PC-3 (cell line): ENCODE measurements at regions not wholly inside any gene's neighbourhood (a gene's known extent, or its start where the extent isn't known, plus 50 kb on each side); places are given as distances from the start of the nearest gene placed in this dataset.

Experiments used
- ATAC-seq: fragments of 200-7000 bp; cut with Tn5 transposase; 2 replicates; pipeline ENCODE4 v1.9.1; 2020; ENCODE audit warnings: mild to moderate bottlenecking, moderate library complexity
- BruUV-seq: library from RNA; stranded (reverse); fragments of 400-500 nt; replicated peaks from 2 replicates; lab custom pipeline; 2021; lab: Mats Ljungman, UMichigan
- CTCF ChIA-PET: fragments of 300-600 bp; sonication (Branson Sonifier 250); formaldehyde crosslinking; loops from one replicate; lab custom pipeline; 2022; ENCODE audit warnings: antibody characterized with exemption; lab: Charles Lee
- POLR2A ChIA-PET: fragments of 300-600 bp; sonication (Branson Sonifier 250); formaldehyde crosslinking; loops from one replicate; lab custom pipeline; 2022; ENCODE audit warnings: antibody characterized with exemption; ENCODE audit not compliant: unreplicated experiment; lab: Charles Lee
- DNase-seq: peaks from one replicate; pipeline ENCODE4 v3.0.0-alpha.2; 2015
- H2AFZ ChIP-seq: fragments of 300-600 bp; sonication (generic); 2 replicates; pipeline ENCODE4 v1.6.0; 2016; ENCODE audit warnings: antibody characterized with exemption, low read length
- H3F3A ChIP-seq: fragments of 300-600 bp; sonication (generic); one replicate; pipeline ENCODE4 v1.6.0; 2017; ENCODE audit warnings: antibody characterized with exemption, low read length, control low read depth, mild to moderate bottlenecking; ENCODE audit not compliant: unreplicated experiment
- H3K27ac ChIP-seq: fragments of 300-600 bp; sonication (generic); 2 replicates; pipeline ENCODE4 v1.5.1; 2016; ENCODE audit warnings: mild to moderate bottlenecking, low read length
- H3K27me3 ChIP-seq: fragments of 300-600 bp; sonication (generic); 2 replicates; pipeline ENCODE4 v1.6.1; 2016; ENCODE audit warnings: low read length, mixed read lengths
- H3K36me3 ChIP-seq: fragments of 300-600 bp; sonication (generic); 2 replicates; pipeline ENCODE4 v1.6.1; 2016; ENCODE audit warnings: low read depth, mixed run types, low read length, mixed read lengths
- H3K4me1 ChIP-seq: fragments of 300-600 bp; sonication (generic); 2 replicates; pipeline ENCODE4 v1.5.1; 2016; ENCODE audit warnings: low read length; ENCODE audit not compliant: insufficient read depth
- H3K4me2 ChIP-seq: fragments of 300-600 bp; sonication (generic); 2 replicates; pipeline ENCODE4 v1.6.0; 2016; ENCODE audit warnings: low read length
- H3K4me3 ChIP-seq: fragments of 300-600 bp; sonication (generic); 2 replicates; pipeline ENCODE4 v1.5.1; 2016; ENCODE audit warnings: mild to moderate bottlenecking, low read length, mixed read lengths
- H3K79me2 ChIP-seq: fragments of 300-600 bp; sonication (generic); 2 replicates; pipeline ENCODE4 v1.6.1; 2017; ENCODE audit warnings: low read length, mixed read lengths
- H3K9ac ChIP-seq: fragments of 300-600 bp; sonication (generic); 2 replicates; pipeline ENCODE4 v1.6.0; 2016; ENCODE audit warnings: mild to moderate bottlenecking, low read length
- H3K9me2 ChIP-seq: fragments of 300-600 bp; sonication (generic); replicated peaks from 2 replicates; pipeline ENCODE4 v1.6.1; 2016; ENCODE audit warnings: mixed run types, low read length, mixed read lengths
- H3K9me3 ChIP-seq: fragments of 300-600 bp; sonication (generic); 2 replicates; pipeline ENCODE4 v1.6.1; 2016; ENCODE audit warnings: low read length, mixed read lengths
- H4K20me1 ChIP-seq: fragments of 300-600 bp; sonication (generic); 2 replicates; pipeline ENCODE4 v1.6.1; 2016; ENCODE audit warnings: low read length, mixed read lengths
- EZH2 ChIP-seq: fragments of 300-600 bp; sonication (generic); IDR thresholded peaks from one replicate; pipeline ENCODE4 v1.6.1; 2017; ENCODE audit warnings: antibody characterized with exemption, mild to moderate bottlenecking, low read length; ENCODE audit not compliant: unreplicated experiment
- EZH2phosphoT487 ChIP-seq: fragments of 300-600 bp; sonication (generic); IDR thresholded peaks from 2 replicates; pipeline ENCODE4 v1.6.1; 2018; ENCODE audit warnings: mild to moderate bottlenecking, antibody characterized with exemption, low read length, borderline replicate concordance
- intact Hi-C: fragments of 100-400 bp; cut with micrococcal nuclease; formaldehyde crosslinking; loops from 2 replicates; pipeline ENCODE4 v1.9.0; 2023
- TF ChIP-seq, protein P1 (sequence below): fragments of 300-600 bp; sonication (generic); conservative IDR thresholded peaks from 2 replicates; pipeline ENCODE4 v1.5.1; 2017; ENCODE audit warnings: antibody characterized with exemption, low read depth, mild to moderate bottlenecking, low read length

DNA sequence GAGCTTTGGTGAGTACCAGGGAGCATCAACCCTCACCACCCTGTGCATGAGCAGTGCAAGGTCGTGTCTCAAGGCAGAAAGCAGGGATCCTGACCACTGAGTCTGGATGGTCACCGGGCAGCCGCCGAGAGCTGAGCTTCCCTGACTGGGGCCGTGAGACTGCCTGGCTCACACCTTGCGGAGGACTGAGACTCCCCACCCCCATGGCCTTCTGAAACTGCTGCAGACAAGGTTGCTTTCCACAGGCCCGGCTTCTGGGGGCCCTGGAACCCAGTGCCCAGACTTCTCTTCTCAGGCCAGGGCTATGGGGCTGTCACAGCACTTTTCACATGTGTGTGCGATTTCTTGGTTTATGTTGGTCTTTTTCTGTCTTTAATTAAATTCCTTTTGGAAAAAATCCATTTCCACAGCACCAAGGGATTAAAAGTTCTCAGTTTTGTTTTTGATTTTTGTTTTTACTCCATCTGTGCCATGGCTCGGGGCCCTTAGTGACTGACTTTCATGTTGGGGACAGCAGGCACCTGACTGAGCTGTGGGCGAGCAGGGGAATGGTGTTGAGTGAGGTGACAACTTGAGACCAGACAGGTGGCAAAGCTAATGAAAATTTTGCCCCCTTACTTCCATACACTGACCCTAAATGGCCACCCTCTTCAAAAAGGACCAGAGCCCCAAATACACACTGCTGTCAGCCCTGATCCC is 297.9 kb downstream of the CYP26B1 start:
- no peak overlapping the region for H3K4me2 ChIP-seq
- H3K4me1 ChIP-seq: peaks cover 11% of the 10 kb centered on the region
- no peaks in the 10 kb centered on the region for H3F3A ChIP-seq
- H3K36me3 ChIP-seq: no peaks in the 10 kb centered on the region
- BruUV-seq: no TSS peak
- intact Hi-C loops: no loop called here
- H2AFZ ChIP-seq: no peak overlapping the region
- no peaks in the 10 kb centered on the region for H3K9me2 ChIP-seq
- POLR2A ChIA-PET: no interaction called here
- CTCF ChIA-PET: no interaction called here
- no peak overlapping the region for H3K27ac ChIP-seq
- H4K20me1 ChIP-seq: no peaks in the 10 kb centered on the region
- DNase-seq: no peak
- TF ChIP-seq, protein P1, sequence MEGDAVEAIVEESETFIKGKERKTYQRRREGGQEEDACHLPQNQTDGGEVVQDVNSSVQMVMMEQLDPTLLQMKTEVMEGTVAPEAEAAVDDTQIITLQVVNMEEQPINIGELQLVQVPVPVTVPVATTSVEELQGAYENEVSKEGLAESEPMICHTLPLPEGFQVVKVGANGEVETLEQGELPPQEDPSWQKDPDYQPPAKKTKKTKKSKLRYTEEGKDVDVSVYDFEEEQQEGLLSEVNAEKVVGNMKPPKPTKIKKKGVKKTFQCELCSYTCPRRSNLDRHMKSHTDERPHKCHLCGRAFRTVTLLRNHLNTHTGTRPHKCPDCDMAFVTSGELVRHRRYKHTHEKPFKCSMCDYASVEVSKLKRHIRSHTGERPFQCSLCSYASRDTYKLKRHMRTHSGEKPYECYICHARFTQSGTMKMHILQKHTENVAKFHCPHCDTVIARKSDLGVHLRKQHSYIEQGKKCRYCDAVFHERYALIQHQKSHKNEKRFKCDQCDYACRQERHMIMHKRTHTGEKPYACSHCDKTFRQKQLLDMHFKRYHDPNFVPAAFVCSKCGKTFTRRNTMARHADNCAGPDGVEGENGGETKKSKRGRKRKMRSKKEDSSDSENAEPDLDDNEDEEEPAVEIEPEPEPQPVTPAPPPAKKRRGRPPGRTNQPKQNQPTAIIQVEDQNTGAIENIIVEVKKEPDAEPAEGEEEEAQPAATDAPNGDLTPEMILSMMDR: no peak
- TF ChIP-seq EZH2 (no peak), EZH2phosphoT487 (no peak)
- ATAC-seq: no peak
- H3K79me2 ChIP-seq: no peaks in the 10 kb centered on the region
- no peak overlapping the region for H3K9ac ChIP-seq
- 0 out of 2 replicates have a peak, but pooled peaks cover 6% of the 10 kb centered on the region for H3K27me3 ChIP-seq
- no peaks in the 10 kb centered on the region for H3K9me3 ChIP-seq
- H3K4me3 ChIP-seq: no peak overlapping the region

DNA sequence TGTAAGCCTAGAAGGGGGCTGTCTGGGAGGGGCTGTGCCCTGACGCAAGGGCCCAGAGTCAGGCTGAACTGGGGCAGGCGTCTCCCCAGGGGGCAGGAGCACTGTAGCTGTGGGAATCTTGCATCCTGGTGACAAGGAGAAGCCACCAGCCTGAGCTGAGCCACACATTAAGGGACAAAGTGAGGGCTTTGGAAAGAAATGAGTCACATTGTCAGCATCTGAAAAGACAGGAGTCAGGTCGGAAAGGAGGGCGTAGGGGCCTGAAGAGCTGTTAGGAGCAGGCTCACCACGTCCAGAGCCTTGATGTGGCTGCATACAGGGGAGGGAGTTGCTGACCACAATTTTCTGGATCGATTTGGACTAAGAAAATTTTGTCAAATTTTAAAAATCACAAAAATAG is 298.6 kb downstream of the CYP26B1 start:
- POLR2A ChIA-PET: no interaction called here
- TF ChIP-seq EZH2phosphoT487 (no peak), EZH2 (no peak)
- TF ChIP-seq, protein P1: no peak

DNA sequence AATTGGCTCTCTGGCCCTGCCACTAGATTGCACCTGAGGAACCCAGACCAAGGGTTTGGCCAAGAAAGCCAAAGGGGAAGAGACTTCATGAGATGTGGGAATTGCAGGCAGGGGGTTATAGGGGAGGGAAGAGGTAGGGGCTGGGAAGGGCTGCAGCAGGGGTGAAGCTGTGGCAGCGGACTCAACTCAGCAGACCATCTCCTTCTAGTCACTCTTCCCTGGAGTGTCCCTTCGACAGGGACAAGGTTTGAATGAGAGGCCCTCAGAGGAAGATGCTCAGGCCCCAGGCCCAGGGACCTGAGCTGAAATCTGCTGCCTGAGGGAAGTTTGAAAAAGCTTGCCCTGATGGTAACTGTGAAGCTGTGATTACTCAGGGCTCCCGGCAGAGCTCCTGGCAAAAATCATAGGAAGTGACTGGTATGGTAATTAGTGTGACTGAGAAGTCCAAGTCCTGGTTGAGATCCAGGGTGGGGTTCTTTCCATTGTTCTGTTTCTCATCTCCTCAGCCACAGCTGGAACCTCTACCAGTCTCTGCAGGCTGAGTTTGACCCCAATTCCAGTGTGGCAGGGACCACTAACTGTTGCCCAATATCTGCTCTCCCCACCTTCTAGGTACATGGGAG is 300.9 kb downstream of the CYP26B1 start:
- no TSS peak for BruUV-seq
- Histone ChIP-seq H3K4me1 (peaks cover 25% of the 10 kb centered on the region), H3K36me3 (no peaks in the 10 kb centered on the region), H2AFZ (no peak overlapping the region), H3K27ac (no peak overlapping the region), H3K9ac (no peak overlapping the region), H4K20me1 (no peaks in the 10 kb centered on the region), H3K4me2 (no peak overlapping the region), H3K27me3 (no peaks in the 10 kb centered on the region), H3K79me2 (no peaks in the 10 kb centered on the region), H3F3A (no peaks in the 10 kb centered on the region), H3K9me2 (no peaks in the 10 kb centered on the region), H3K9me3 (no peaks in the 10 kb centered on the region), H3K4me3 (no peak overlapping the region)
- ChIA-PET CTCF (no interaction called here), POLR2A (interaction anchor here (0.6 kb wide), 1 partner anchor 622 kb away, joined by 3 read pairs; no protein-coding TSS in a partner anchor)
- intact Hi-C loops: no loop called here
- TF ChIP-seq EZH2phosphoT487 (no peak), EZH2 (no peak)
- TF ChIP-seq, protein P1: no peak
- ATAC-seq: peak; percentile 64
- DNase-seq: peak; percentile 61

More for the DNA sequence above, 298.6 kb downstream of the CYP26B1 start:
- no peaks in the 10 kb centered on the region for H3K9me3 ChIP-seq
- DNase-seq: no peak
- H3K4me1 ChIP-seq: peaks cover 15% of the 10 kb centered on the region
- intact Hi-C loops: no loop called here
- H3K36me3 ChIP-seq: no peaks in the 10 kb centered on the region
- no peak overlapping the region for H3K9ac ChIP-seq
- H3K79me2 ChIP-seq: no peaks in the 10 kb centered on the region
- CTCF ChIA-PET: no interaction called here
- no peak overlapping the region for H3K27ac ChIP-seq
- no peaks in the 10 kb centered on the region for H3F3A ChIP-seq
- no peak overlapping the region for H2AFZ ChIP-seq
- no peak for ATAC-seq
- BruUV-seq: no TSS peak
- no peaks in the 10 kb centered on the region for H4K20me1 ChIP-seq
- 0 out of 2 replicates have a peak, but pooled peaks cover 6% of the 10 kb centered on the region for H3K27me3 ChIP-seq
- no peak overlapping the region for H3K4me3 ChIP-seq
- no peak overlapping the region for H3K4me2 ChIP-seq
- H3K9me2 ChIP-seq: no peaks in the 10 kb centered on the region
